H54 (cell line): ENCODE measurements at regions not wholly inside any gene's neighbourhood (a gene's known extent, or its start where the extent isn't known, plus 50 kb on each side); places are given as distances from the start of the nearest gene placed in this dataset.
"Not testable (repeated sequence)": the region's sequence is repeated elsewhere in the genome, so short reads cannot be mapped to it uniquely, and the experiment has no call there.

Experiments
- DNase-seq: peaks from one replicate; pipeline ENCODE4 v3.0.0; 2011; ENCODE audit warnings: low spot score, mixed read lengths; ENCODE audit not compliant: insufficient read length
- FAIRE-seq: peaks from 3 replicates; lab custom pipeline; 2011; peaks lifted over from hg19 to GRCh38; lab: Jason Lieb, UNC
- POLR2A ChIP-seq: IDR thresholded peaks from 2 replicates; pipeline ENCODE4 v1.6.1; 2011; ENCODE audit warnings: low read depth, mild to moderate bottlenecking, low read length

- TF ChIP-seq POLR2A: no peak
- FAIRE-seq (no peak), DNase-seq (no peak)
These were observed 284.8 kb upstream of the WSB1 start for GRCh38 chr17:27009087-27009486.

GRCh38 chr17:27010138-27010537 is 283.8 kb upstream of the WSB1 start:
- FAIRE-seq, DNase-seq: not testable (repeated sequence)

DNA sequence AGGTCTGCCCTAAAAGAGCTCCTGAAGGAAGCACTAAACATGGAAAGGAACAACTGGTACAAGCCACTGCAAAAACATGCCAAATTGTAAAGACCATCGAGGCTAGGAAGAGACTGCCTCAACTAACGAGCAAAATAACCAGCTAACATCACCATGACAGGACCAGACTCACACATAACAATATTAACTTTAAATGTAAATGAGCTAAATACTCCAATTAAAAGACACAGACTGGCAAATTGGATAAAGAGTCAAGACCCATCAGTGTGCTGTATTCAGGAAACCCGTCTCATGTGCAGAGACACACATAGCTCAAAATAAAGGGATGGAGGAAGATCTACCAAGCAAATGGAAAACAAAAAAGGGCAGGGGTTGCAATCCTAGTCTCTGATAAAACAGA is 263.4 kb upstream of the WSB1 start:
- not testable (repeated sequence) for DNase-seq, FAIRE-seq

- no peak for DNase-seq
These were observed 255.2 kb upstream of the WSB1 start for GRCh38 chr17:27038676-27039075.

DNA sequence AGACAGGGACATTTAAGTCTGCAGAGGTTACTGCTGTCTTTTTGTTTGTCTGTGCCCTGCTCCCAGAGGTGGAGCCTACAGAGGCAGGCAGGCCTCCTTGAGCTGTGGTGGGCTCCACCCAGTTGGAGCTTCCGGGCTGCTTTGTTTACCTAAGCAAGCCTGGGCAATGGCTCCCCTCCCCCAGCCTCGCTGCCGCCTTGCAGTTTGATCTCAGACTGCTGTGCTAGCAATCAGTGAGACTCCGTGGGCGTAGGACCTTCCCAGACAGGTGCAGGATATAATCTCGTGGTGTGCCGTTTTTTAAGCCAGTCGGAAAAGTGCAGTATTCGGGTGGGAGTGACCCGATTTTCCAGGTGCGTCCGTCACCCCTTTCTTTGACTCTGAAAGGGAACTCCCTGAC is 248.9 kb upstream of the WSB1 start:
- not testable (repeated sequence) for FAIRE-seq, DNase-seq

More at GRCh38 chr17:27038676-27039075, 255.2 kb upstream of the WSB1 start:
- no peak for FAIRE-seq
- no peak for TF ChIP-seq POLR2A

DNA sequence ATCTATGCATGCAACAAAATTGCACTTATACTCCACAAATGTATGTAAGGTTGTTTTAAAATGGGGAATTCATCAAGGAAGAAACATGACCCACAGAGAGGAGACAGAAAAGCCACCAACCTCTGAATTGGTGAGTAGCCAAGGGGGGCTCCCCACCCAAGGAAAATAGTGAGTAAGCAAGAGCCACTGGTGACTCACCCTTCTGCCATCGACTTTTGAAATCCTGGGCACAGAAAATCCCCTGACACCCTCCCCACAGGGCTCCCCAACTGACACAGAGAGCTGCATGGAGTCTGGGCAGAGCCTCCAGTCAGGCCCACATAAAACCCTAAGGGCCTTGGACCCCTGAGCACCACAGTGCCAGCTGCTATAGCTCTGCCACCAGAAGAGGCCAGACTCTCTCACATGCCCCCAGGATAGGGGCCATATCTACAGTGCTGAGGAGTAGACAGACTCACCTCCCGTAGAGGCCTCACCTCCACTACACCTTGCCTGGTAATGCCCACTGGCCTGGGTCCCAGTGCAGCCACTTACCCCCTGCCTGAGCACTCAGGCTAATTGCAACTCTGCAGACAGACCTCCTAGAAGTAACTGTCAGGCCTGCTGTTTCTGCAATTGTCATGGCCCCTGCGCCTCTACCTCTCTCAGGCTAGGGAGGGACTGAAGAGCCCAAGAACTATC is 244.7 kb upstream of the WSB1 start:
- no peak for FAIRE-seq
- TF ChIP-seq POLR2A: no peak
- DNase-seq: no peak

- FAIRE-seq (no peak), DNase-seq (no peak)
These were observed 228.3 kb upstream of the WSB1 start for GRCh38 chr17:27065588-27065987.

GRCh38 chr17:27066315-27066714 is 227.6 kb upstream of the WSB1 start:
- FAIRE-seq (no peak), DNase-seq (no peak)
- TF ChIP-seq POLR2A: no peak

More at GRCh38 chr17:27065588-27065987, 228.3 kb upstream of the WSB1 start:
- TF ChIP-seq POLR2A: no peak

GRCh38 chr17:27069842-27070508 is 223.9 kb upstream of the WSB1 start:
- DNase-seq: no peak
- no peak for TF ChIP-seq POLR2A
- no peak for FAIRE-seq

- FAIRE-seq (no peak), DNase-seq (no peak)
- TF ChIP-seq POLR2A: no peak
These were observed 223.1 kb upstream of the WSB1 start for GRCh38 chr17:27070836-27071235.

DNA sequence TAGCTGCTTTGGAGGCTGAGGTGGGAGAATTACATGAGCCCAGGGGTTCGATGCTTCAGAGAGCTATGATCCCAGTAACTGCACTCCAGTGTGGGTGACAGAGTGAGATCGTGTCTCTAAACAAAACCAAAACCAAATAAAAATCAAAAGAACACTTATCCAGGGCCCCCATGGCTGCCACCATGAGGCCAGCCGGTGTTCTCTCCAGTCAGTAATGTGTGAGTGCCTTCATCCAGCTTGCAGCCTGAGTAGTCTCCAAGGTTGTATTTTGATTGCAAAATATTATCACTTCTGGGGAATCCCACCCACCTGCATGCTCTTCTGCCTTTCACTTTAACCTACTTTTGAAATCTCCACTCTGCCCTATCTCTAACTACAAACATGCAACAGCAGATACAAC is 221.0 kb upstream of the WSB1 start:
- no peak for TF ChIP-seq POLR2A
- FAIRE-seq (no peak), DNase-seq (no peak)

GRCh38 chr17:27076814-27077213 is 217.1 kb upstream of the WSB1 start:
- TF ChIP-seq POLR2A: no peak
- DNase-seq: no peak
- FAIRE-seq: no peak

DNA sequence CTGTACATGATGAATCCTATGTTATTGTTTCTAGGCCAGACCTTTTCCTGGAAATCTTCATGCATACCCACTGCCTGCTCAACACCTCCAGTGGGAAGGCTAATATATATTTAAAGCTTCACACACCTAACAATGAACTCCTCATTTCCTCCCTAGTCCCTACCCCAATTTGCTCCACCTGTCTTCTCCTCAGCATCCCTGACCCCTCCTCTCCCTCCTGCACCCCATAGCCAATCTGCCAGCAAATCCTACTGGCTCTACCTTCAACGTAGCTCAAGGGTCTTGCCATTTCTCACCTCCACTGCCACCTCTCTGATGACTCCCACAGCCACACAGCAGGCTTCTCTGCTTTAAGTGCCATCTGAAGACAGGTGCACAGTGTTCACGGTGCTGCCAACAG is 215.6 kb upstream of the WSB1 start:
- FAIRE-seq: no peak
- no peak for TF ChIP-seq POLR2A
- no peak for DNase-seq

- FAIRE-seq: no peak
- no peak for TF ChIP-seq POLR2A
- no peak for DNase-seq
These were observed 214.3 kb upstream of the WSB1 start for GRCh38 chr17:27079660-27080059.

- FAIRE-seq (no peak), DNase-seq (no peak)
- TF ChIP-seq POLR2A: no peak
These were observed 212.8 kb upstream of the WSB1 start for GRCh38 chr17:27081002-27081638.
